ENCODE measurements at regions not wholly inside any gene's neighbourhood (a gene's known extent, or its start where the extent isn't known, plus 50 kb on each side); places are given as distances from the start of the nearest gene placed in this dataset.

GRCh38 chr1:56199956-56200355, 379.4 kb downstream of the PLPP3 start:
- DNase-seq (no peak), ATAC-seq (no peak)
- Mint-ChIP-seq H3K9me3 (peaks cover 0 to 2% of the 10 kb centered on the region in 2 donors), H3K4me3 (no peak overlapping the region), H3K27ac (no peak overlapping the region), H3K27me3 (ENCODE audit: low read depth in 2 of 2) (peaks cover 0 to 4% of the 10 kb centered on the region in 2 donors), H3K4me1 (no peaks in the 10 kb centered on the region), H3K36me3 (no peaks in the 10 kb centered on the region)
- intact Hi-C loops (cut with micrococcal nuclease): no loop called here
- H3K9me3 ChIP-seq (ENCODE audit: control insufficient read depth, insufficient read depth, low read length): no peaks in the 10 kb centered on the region
- 83% methylated on average over 1 of the region's 1 CpG for WGBS (ENCODE audit: insufficient coverage)
- no peak overlapping the region for H3K4me3 ChIP-seq (ENCODE audit: low read length)
- TF ChIP-seq CTCF (IDR thresholded peaks at IDR 0.05): no peak
- H3K27ac ChIP-seq (ENCODE audit: low read length): no peak overlapping the region
- H3K36me3 ChIP-seq (ENCODE audit: control insufficient read depth, insufficient read depth, low read length): no peaks in the 10 kb centered on the region
- H3K27me3 ChIP-seq (ENCODE audit: control insufficient read depth, insufficient read depth, low read length): no peaks in the 10 kb centered on the region
- H3K4me1 ChIP-seq (ENCODE audit: control insufficient read depth, insufficient read depth, low read length): no peaks in the 10 kb centered on the region

- Mint-ChIP-seq H3K4me1 (no peaks in the 10 kb centered on the region), H3K27me3 (ENCODE audit: low read depth in 2 of 2) (peaks cover 0 to 4% of the 10 kb centered on the region in 2 donors), H3K4me3 (no peak overlapping the region), H3K9me3 (peaks cover 0 to 2% of the 10 kb centered on the region in 2 donors), H3K36me3 (no peaks in the 10 kb centered on the region), H3K27ac (no peak overlapping the region)
- Histone ChIP-seq H3K27me3 (ENCODE audit: control insufficient read depth, insufficient read depth, low read length) (no peaks in the 10 kb centered on the region), H3K4me1 (ENCODE audit: control insufficient read depth, insufficient read depth, low read length) (no peaks in the 10 kb centered on the region), H3K9me3 (ENCODE audit: control insufficient read depth, insufficient read depth, low read length) (no peaks in the 10 kb centered on the region), H3K36me3 (ENCODE audit: control insufficient read depth, insufficient read depth, low read length) (no peaks in the 10 kb centered on the region), H3K27ac (ENCODE audit: low read length) (no peak overlapping the region), H3K4me3 (ENCODE audit: low read length) (no peak overlapping the region)
- intact Hi-C loops (cut with micrococcal nuclease): no loop called here
- ATAC-seq: no peak
- no peak for TF ChIP-seq CTCF (IDR thresholded peaks at IDR 0.05)
- 89% methylated on average over 2 of the region's 2 CpGs for WGBS (ENCODE audit: insufficient coverage)
- DNase-seq: no peak
Measured at GRCh38 chr1:56199061-56199460, 380.3 kb downstream of the PLPP3 start.

- H3K27me3 ChIP-seq (ENCODE audit: control insufficient read depth, insufficient read depth, low read length): no peaks in the 10 kb centered on the region
- no peaks in the 10 kb centered on the region for H3K9me3 ChIP-seq (ENCODE audit: control insufficient read depth, insufficient read depth, low read length)
- no peak for TF ChIP-seq CTCF (IDR thresholded peaks at IDR 0.05)
- Mint-ChIP-seq H3K4me1 (no peaks in the 10 kb centered on the region), H3K9me3 (peaks cover 0 to 2% of the 10 kb centered on the region in 2 donors), H3K4me3 (no peak overlapping the region), H3K36me3 (no peaks in the 10 kb centered on the region), H3K27ac (no peak overlapping the region), H3K27me3 (ENCODE audit: low read depth in 2 of 2) (peaks cover 0 to 4% of the 10 kb centered on the region in 2 donors)
- H3K27ac ChIP-seq (ENCODE audit: low read length): no peak overlapping the region
- ATAC-seq (no peak), DNase-seq (no peak)
- no peak overlapping the region for H3K4me3 ChIP-seq (ENCODE audit: low read length)
- H3K4me1 ChIP-seq (ENCODE audit: control insufficient read depth, insufficient read depth, low read length): no peaks in the 10 kb centered on the region
- intact Hi-C loops (cut with micrococcal nuclease): no loop called here
- 100% methylated on average over 2 of the region's 2 CpGs for WGBS (ENCODE audit: insufficient coverage)
- no peaks in the 10 kb centered on the region for H3K36me3 ChIP-seq (ENCODE audit: control insufficient read depth, insufficient read depth, low read length)
Measured at GRCh38 chr1:56197946-56198345, 381.4 kb downstream of the PLPP3 start.

GRCh38 chr1:56196839-56197238, 382.5 kb downstream of the PLPP3 start:
- no peaks in the 10 kb centered on the region for H3K27me3 ChIP-seq (ENCODE audit: control insufficient read depth, insufficient read depth, low read length)
- 73% methylated on average over 2 of the region's 2 CpGs for WGBS (ENCODE audit: insufficient coverage)
- ATAC-seq (no peak), DNase-seq (no peak)
- Mint-ChIP-seq H3K4me1 (no peaks in the 10 kb centered on the region), H3K4me3 (no peak overlapping the region), H3K36me3 (no peaks in the 10 kb centered on the region), H3K9me3 (peaks cover 0 to 2% of the 10 kb centered on the region in 2 donors), H3K27me3 (ENCODE audit: low read depth in 2 of 2) (peaks cover 0 to 4% of the 10 kb centered on the region in 2 donors), H3K27ac (no peak overlapping the region)
- no peaks in the 10 kb centered on the region for H3K36me3 ChIP-seq (ENCODE audit: control insufficient read depth, insufficient read depth, low read length)
- H3K4me3 ChIP-seq (ENCODE audit: low read length): no peak overlapping the region
- no peaks in the 10 kb centered on the region for H3K9me3 ChIP-seq (ENCODE audit: control insufficient read depth, insufficient read depth, low read length)
- H3K4me1 ChIP-seq (ENCODE audit: control insufficient read depth, insufficient read depth, low read length): no peaks in the 10 kb centered on the region
- intact Hi-C loops (cut with micrococcal nuclease): no loop called here
- no peak for TF ChIP-seq CTCF (IDR thresholded peaks at IDR 0.05)
- H3K27ac ChIP-seq (ENCODE audit: low read length): no peak overlapping the region
